ENCODE measurements at regions not wholly inside any gene's neighbourhood (a gene's known extent, or its start where the extent isn't known, plus 50 kb on each side); places are given as distances from the start of the nearest gene placed in this dataset.

DNA sequence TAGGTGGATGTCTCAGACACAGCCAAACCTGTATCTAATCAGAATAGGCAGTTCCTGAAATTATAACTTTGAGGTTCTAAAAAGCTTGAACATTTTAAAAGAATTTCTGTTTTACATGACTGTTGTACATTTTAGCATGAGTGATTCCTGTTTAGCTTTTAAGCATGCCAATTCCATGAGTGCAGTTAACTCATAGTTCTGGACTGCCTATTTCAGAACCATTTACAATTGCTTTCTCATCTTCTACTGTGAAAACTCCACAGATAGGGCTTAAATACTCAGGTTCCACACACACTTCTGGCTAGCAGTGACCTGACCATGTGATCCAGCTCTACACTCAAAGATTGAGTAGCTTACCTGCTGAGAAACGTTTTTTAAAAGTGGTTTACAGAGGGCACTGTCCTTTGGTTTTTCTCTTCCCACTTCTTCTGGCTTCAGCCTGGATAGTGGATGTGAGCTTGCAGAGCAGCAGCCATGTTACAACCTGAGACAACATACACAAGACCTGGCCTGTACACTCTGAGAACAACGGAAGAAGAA, 280.8 kb downstream of the ANKRD50 start:
- ChIA-PET POLR2A (no interaction called here), CTCF (interaction anchor here (1.6 kb wide), 1 partner anchor 33 kb away, joined by 4 read pairs; no protein-coding TSS in a partner anchor)
- TF ChIP-seq, protein P1, sequence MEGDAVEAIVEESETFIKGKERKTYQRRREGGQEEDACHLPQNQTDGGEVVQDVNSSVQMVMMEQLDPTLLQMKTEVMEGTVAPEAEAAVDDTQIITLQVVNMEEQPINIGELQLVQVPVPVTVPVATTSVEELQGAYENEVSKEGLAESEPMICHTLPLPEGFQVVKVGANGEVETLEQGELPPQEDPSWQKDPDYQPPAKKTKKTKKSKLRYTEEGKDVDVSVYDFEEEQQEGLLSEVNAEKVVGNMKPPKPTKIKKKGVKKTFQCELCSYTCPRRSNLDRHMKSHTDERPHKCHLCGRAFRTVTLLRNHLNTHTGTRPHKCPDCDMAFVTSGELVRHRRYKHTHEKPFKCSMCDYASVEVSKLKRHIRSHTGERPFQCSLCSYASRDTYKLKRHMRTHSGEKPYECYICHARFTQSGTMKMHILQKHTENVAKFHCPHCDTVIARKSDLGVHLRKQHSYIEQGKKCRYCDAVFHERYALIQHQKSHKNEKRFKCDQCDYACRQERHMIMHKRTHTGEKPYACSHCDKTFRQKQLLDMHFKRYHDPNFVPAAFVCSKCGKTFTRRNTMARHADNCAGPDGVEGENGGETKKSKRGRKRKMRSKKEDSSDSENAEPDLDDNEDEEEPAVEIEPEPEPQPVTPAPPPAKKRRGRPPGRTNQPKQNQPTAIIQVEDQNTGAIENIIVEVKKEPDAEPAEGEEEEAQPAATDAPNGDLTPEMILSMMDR (IDR thresholded peaks at IDR 0.05; ENCODE audit: control extremely low read depth, extremely low read depth, low read depth, missing control alignments): no peak
- no peak for DNase-seq (ENCODE audit: extremely low spot score)

DNA sequence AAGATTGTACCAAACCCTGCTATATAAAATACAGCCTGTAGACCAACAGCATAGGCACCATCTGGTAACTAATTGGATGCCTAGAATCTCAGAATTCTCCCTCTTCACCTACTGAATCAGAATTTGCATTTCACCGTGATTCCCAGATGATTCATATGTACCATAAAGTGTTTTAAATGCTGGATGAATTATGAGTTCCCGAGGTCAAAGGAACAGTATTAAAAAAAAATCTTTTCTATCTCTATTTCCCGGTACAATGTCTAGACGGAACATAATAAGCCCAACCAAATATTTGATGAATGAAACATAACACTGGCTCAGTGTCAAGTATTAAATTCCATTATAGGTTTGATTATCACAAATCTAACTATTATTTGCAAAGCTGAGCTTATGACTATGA, 280.0 kb downstream of the ANKRD50 start:
- no peak for DNase-seq (ENCODE audit: extremely low spot score)
- TF ChIP-seq, protein P1 (IDR thresholded peaks at IDR 0.05; ENCODE audit: control extremely low read depth, extremely low read depth, low read depth, missing control alignments): no peak
- ChIA-PET POLR2A (no interaction called here), CTCF (interaction anchor here (1.6 kb wide), 1 partner anchor 34 kb away, joined by 4 read pairs; no protein-coding TSS in a partner anchor)

DNA sequence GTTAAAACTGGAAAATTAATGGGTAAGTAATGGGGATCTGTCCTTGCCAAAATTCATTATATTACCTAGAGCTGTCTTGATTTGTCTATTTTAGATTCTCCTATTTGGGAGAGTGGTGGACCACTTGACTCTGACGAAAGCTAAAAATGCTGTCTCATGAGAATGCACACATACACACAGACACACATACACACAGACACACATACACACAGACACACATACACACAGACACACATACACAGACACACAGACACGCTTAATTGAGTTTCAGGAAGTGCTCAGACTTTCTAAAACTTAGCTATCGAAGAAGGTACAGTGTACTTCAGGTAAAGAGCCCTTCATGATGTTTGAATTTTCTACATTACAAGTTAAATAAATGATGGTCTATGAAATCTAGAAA, 279.5 kb downstream of the ANKRD50 start:
- no peak for DNase-seq (ENCODE audit: extremely low spot score)
- ChIA-PET POLR2A (no interaction called here), CTCF (interaction anchor here (1.6 kb wide), 1 partner anchor 35 kb away, joined by 4 read pairs; no protein-coding TSS in a partner anchor)
- TF ChIP-seq, protein P1 (IDR thresholded peaks at IDR 0.05; ENCODE audit: control extremely low read depth, extremely low read depth, low read depth, missing control alignments): no peak

DNA sequence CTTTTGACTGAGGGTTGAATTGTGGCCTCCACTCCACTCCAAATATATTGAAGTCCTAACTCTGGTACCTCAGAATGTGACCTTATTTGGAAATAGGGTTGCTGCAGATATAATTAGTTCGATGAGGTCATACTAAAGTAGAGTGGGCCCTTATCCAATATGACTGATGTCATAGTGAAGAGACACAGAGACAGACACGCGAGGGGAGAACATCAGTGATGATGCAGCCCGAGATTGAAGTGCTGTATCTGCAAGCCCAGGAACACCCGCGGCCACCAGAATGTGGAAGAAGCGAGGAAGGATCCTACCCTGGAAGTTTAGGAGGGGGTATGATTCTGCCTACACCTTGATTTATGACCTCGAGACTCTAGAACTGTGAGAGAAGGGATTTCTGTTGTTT, 279.0 kb downstream of the ANKRD50 start:
- ChIA-PET POLR2A (no interaction called here), CTCF (no interaction called here)
- TF ChIP-seq, protein P1 (IDR thresholded peaks at IDR 0.05; ENCODE audit: control extremely low read depth, extremely low read depth, low read depth, missing control alignments): no peak
- DNase-seq (ENCODE audit: extremely low spot score): no peak

DNA sequence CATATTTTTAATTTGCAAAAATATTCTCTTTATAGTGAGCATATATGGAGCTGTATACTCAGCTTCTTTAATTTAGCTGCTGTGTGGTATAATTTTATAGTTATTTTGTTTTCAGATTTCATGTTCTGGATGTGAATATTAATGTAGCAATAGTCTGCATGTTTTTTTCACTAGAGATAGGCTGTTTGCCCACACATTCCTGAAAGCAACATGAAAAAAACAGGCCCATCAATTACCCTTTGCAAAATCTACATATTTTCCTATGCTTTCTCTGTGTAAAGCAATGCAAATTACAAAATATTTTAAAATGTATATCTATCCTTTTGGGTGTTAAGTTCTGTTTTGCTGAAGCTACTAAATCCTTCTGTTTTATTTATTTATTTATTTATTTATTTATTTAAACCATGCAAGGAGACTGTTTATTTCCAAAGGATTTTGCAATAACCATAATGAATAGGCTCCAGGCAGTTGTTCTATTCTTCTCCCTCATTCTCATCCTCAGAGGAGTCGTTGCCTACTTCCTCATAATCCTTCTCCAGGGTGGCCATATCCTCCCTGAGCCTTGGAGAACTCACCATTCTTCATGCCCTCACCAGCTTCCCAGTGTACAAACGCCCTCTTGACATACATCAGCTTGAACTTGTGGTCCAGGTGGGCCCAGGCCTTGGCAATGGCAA, 277.1 kb downstream of the ANKRD50 start:
- POLR2A ChIA-PET: no interaction called here
- TF ChIP-seq, protein P1 (IDR thresholded peaks at IDR 0.05; ENCODE audit: control extremely low read depth, extremely low read depth, low read depth, missing control alignments): no peak
- CTCF ChIA-PET: interaction anchor here (1.3 to 2.3 kb wide), 2 partner anchors 10 to 14 kb away, joined by 3 to 11 read pairs; no protein-coding TSS in a partner anchor
- no peak for DNase-seq (ENCODE audit: extremely low spot score)

DNA sequence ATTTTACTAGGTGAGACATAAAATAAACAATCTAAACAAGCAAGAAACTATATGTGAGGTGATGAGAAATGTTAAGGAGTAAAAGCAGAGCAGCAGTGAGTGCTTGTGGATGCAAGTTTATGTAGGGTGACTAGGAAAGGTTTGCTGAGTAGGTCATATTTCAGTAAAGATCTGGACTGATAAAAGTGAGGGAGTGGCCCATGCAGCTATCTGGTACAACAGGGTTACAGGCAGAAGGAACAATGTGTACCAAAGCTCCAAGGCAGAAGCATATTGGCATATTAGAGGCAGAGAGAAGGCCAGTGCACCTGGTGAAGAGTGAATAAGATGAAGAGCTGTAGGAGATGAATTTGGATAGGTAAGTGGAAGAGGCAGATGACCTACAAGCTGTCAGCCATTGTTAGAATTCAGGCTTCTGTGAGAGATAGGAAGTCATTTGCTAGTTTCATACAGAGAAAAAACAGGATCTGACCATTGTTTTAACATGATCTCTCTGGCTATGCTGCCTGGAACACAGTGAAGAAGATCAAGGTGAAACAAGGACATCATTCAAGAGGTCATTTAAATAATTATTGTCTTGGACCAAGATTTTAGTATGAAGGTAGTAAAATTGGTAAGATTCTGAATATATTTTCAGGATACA, 274.6 kb downstream of the ANKRD50 start:
- TF ChIP-seq, protein P1 (IDR thresholded peaks at IDR 0.05; ENCODE audit: control extremely low read depth, extremely low read depth, low read depth, missing control alignments): no peak
- DNase-seq (ENCODE audit: extremely low spot score): no peak
- CTCF ChIA-PET: no interaction called here
- POLR2A ChIA-PET: no interaction called here
